ENCODE measurements at regions not wholly inside any gene's neighbourhood (a gene's known extent, or its start where the extent isn't known, plus 50 kb on each side); places are given as distances from the start of the nearest gene placed in this dataset.
"Not testable (repeated sequence)": the region's sequence is repeated elsewhere in the genome, so short reads cannot be mapped to it uniquely, and the experiment has no call there.

DNA sequence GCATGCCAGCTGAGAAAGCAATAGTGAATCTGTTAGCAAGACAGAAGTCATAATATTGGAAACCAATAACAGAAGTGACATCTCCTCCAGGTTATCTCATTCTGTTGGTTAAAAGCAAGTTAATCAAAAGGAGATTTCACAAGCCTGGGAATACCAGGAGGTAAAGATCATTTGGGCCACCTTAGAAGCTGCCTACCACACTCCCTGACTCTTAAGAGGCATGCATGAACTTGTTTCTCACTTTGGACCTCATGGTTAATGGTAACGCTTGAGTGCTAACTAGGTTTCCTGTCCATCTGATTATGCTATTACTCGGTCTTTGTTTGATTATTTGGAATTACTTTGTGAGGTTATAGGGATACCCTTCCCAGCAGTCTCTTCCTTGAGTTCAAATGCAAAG, 650.8 kb upstream of the SGO1 start:
- Mint-ChIP-seq H3K4me1 (ENCODE audit: low read depth, unreplicated experiment) (no peaks in the 10 kb centered on the region), H3K27ac (ENCODE audit: unreplicated experiment) (no peak overlapping the region), H3K9me3 (ENCODE audit: low read depth, unreplicated experiment) (no peaks in the 10 kb centered on the region), H3K4me3 (ENCODE audit: low read depth, unreplicated experiment) (no peak overlapping the region), H3K27me3 (ENCODE audit: unreplicated experiment) (no peaks in the 10 kb centered on the region), H3K36me3 (ENCODE audit: insufficient read depth, unreplicated experiment) (no peaks in the 10 kb centered on the region)
- no peak for DNase-seq
- intact Hi-C loops (cut with micrococcal nuclease; ENCODE audit: unreplicated experiment), result no loop called here
- BruUV-seq (replicated peaks), result no TSS peak
- TF ChIP-seq, protein P1, sequence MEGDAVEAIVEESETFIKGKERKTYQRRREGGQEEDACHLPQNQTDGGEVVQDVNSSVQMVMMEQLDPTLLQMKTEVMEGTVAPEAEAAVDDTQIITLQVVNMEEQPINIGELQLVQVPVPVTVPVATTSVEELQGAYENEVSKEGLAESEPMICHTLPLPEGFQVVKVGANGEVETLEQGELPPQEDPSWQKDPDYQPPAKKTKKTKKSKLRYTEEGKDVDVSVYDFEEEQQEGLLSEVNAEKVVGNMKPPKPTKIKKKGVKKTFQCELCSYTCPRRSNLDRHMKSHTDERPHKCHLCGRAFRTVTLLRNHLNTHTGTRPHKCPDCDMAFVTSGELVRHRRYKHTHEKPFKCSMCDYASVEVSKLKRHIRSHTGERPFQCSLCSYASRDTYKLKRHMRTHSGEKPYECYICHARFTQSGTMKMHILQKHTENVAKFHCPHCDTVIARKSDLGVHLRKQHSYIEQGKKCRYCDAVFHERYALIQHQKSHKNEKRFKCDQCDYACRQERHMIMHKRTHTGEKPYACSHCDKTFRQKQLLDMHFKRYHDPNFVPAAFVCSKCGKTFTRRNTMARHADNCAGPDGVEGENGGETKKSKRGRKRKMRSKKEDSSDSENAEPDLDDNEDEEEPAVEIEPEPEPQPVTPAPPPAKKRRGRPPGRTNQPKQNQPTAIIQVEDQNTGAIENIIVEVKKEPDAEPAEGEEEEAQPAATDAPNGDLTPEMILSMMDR (IDR thresholded peaks at IDR 0.05; ENCODE audit: unreplicated experiment), result no peak
- CTCF ChIA-PET, result no interaction called here

DNA sequence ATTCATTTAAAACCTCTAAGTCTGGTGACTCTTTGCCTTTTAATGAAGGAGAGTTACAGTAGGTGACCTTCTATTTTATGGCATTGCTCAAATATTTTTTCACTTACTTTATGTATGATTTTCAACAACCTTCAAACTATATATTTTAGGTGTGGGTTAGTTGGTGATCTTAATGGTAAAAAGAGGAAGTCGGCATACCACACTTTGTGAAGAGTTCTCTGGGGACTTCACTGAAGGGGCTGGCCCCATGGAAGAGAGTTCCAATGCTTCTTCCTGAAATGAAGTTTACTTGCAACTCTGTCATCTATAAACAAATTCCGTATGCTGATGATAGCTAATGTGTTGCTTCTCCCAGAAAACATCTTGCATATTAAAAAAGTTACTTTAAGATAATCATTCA, 647.0 kb upstream of the SGO1 start:
- TF ChIP-seq, protein P1 (IDR thresholded peaks at IDR 0.05; ENCODE audit: unreplicated experiment), result no peak
- intact Hi-C loops (cut with micrococcal nuclease; ENCODE audit: unreplicated experiment), result no loop called here
- Mint-ChIP-seq H3K9me3 (ENCODE audit: low read depth, unreplicated experiment) (peaks cover 2% of the 10 kb centered on the region), H3K4me3 (ENCODE audit: low read depth, unreplicated experiment) (no peak overlapping the region), H3K4me1 (ENCODE audit: low read depth, unreplicated experiment) (no peaks in the 10 kb centered on the region), H3K27me3 (ENCODE audit: unreplicated experiment) (no peaks in the 10 kb centered on the region), H3K27ac (ENCODE audit: unreplicated experiment) (no peak overlapping the region), H3K36me3 (ENCODE audit: insufficient read depth, unreplicated experiment) (no peaks in the 10 kb centered on the region)
- no peak for DNase-seq
- CTCF ChIA-PET, result no interaction called here
- no TSS peak for BruUV-seq (replicated peaks)

DNA sequence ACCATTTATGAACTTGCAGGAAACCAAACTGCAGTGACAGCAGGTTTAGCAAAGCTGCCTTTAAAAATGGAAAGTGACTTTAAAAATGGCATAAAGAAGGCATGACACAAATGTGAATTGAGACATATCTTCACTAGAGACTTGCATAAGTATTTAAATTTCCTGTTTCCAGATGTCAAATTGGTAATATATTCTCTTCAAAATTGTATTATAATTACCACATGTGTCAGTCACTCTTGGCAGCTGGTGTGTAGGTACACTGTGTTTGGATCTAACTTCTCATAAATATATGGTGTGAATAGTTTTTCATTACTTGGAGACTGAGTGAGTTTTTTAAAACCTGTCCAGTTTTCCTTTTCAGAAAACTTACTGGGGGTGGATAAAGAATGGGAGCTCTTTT, 636.2 kb upstream of the SGO1 start:
- CTCF ChIA-PET, result no interaction called here
- TF ChIP-seq, protein P1 (IDR thresholded peaks at IDR 0.05; ENCODE audit: unreplicated experiment), result no peak
- intact Hi-C loops (cut with micrococcal nuclease; ENCODE audit: unreplicated experiment), result no loop called here
- Mint-ChIP-seq H3K27ac (ENCODE audit: unreplicated experiment) (no peak overlapping the region), H3K9me3 (ENCODE audit: low read depth, unreplicated experiment) (peaks cover 7% of the 10 kb centered on the region), H3K36me3 (ENCODE audit: insufficient read depth, unreplicated experiment) (no peaks in the 10 kb centered on the region), H3K4me3 (ENCODE audit: low read depth, unreplicated experiment) (no peak overlapping the region), H3K4me1 (ENCODE audit: low read depth, unreplicated experiment) (no peaks in the 10 kb centered on the region), H3K27me3 (ENCODE audit: unreplicated experiment) (no peaks in the 10 kb centered on the region)
- no peak for DNase-seq
- no TSS peak for BruUV-seq (replicated peaks)

DNA sequence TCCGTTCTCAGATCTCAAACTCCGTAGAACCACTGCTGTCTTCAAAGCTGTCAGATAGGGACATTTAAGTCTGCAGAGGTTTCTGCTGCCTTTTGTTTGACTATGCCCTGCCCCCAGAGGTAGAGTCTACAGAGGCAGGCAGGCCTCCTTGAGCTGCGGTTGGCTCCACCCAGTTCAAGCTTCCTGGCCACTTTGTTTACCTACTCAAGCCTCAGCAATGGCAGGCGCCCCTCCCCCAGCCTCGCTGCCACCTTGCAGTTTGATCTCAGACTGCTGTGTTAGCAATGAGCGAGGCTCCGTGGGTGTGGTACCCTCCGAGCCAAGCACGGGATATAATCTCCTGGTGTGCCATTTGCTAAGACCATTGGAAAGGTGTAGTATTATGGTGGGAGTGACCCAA, 634.9 kb upstream of the SGO1 start:
- H3K4me3 Mint-ChIP-seq (ENCODE audit: low read depth, unreplicated experiment); CTCF ChIA-PET; H3K9me3 Mint-ChIP-seq (ENCODE audit: low read depth, unreplicated experiment); intact Hi-C loops (cut with micrococcal nuclease; ENCODE audit: unreplicated experiment); H3K4me1 Mint-ChIP-seq (ENCODE audit: low read depth, unreplicated experiment); DNase-seq; H3K27me3 Mint-ChIP-seq (ENCODE audit: unreplicated experiment); BruUV-seq (replicated peaks); H3K27ac Mint-ChIP-seq (ENCODE audit: unreplicated experiment); H3K36me3 Mint-ChIP-seq (ENCODE audit: insufficient read depth, unreplicated experiment): not testable (repeated sequence)

DNA sequence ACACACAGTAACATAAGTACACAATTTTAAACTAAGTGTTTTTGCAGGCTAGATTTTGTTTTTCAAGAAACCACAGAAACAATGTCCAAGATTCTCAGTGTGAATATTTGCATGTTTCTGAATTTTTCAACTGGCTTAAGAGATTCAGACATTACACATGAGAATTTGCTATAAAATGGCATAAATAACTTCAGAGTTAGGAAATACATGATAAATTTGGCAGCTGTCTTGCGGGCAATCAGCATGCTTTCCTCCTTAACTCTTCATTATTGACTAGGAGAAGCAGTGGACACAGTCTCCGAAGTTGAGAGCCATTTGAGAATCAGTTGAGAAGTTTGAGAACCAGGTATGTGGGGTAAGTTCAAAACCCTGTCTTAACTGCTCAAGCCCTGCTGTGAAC, 625.6 kb upstream of the SGO1 start:
- H3K4me3 Mint-ChIP-seq (ENCODE audit: low read depth, unreplicated experiment), result no peak overlapping the region
- TF ChIP-seq, protein P1 (IDR thresholded peaks at IDR 0.05; ENCODE audit: unreplicated experiment), result no peak
- no peak overlapping the region for H3K27ac Mint-ChIP-seq (ENCODE audit: unreplicated experiment)
- H3K27me3 Mint-ChIP-seq (ENCODE audit: unreplicated experiment), result no peaks in the 10 kb centered on the region
- no peaks in the 10 kb centered on the region for H3K36me3 Mint-ChIP-seq (ENCODE audit: insufficient read depth, unreplicated experiment)
- H3K4me1 Mint-ChIP-seq (ENCODE audit: low read depth, unreplicated experiment), result no peaks in the 10 kb centered on the region
- no peak for DNase-seq
- CTCF ChIA-PET, result no interaction called here
- BruUV-seq (replicated peaks), result no TSS peak
- H3K9me3 Mint-ChIP-seq (ENCODE audit: low read depth, unreplicated experiment), result peaks cover 8% of the 10 kb centered on the region
- intact Hi-C loops (cut with micrococcal nuclease; ENCODE audit: unreplicated experiment), result no loop called here

Measured in Calu3 (cell line).